HT1080 (cell line): ENCODE measurements at regions not wholly inside any gene's neighbourhood (a gene's known extent, or its start where the extent isn't known, plus 50 kb on each side); places are given as distances from the start of the nearest gene placed in this dataset.

Experiments used
- DNase-seq: peaks from one replicate; pipeline ENCODE4 v3.0.0-alpha.2; 2015; ENCODE audit warnings: low read depth

- no peak for DNase-seq
Measured at GRCh38 chr1:56356376-56356990, 222.9 kb downstream of the PLPP3 start.

- DNase-seq = no peak
Measured at GRCh38 chr1:56355918-56356317, 223.4 kb downstream of the PLPP3 start.

- no peak for DNase-seq
Measured at GRCh38 chr1:56355422-56355821, 223.9 kb downstream of the PLPP3 start.

GRCh38 chr1:56345831-56346230, 233.5 kb downstream of the PLPP3 start:
- no peak for DNase-seq

- no peak for DNase-seq
Measured at GRCh38 chr1:56340977-56341376, 238.4 kb downstream of the PLPP3 start.

GRCh38 chr1:56339786-56340465, 239.4 kb downstream of the PLPP3 start:
- no peak for DNase-seq

- DNase-seq = no peak
Measured at GRCh38 chr1:56339093-56339492, 240.3 kb downstream of the PLPP3 start.

GRCh38 chr1:56336982-56337381, 242.4 kb downstream of the PLPP3 start:
- no peak for DNase-seq

GRCh38 chr1:56335394-56335793, 244.0 kb downstream of the PLPP3 start:
- no peak for DNase-seq

GRCh38 chr1:56334047-56334446, 245.3 kb downstream of the PLPP3 start:
- no peak for DNase-seq

GRCh38 chr1:56333461-56333860, 245.9 kb downstream of the PLPP3 start:
- DNase-seq = no peak

GRCh38 chr1:56331892-56332567, 247.3 kb downstream of the PLPP3 start:
- DNase-seq = peak; percentile 61

GRCh38 chr1:56331207-56331891, 248.0 kb downstream of the PLPP3 start:
- no peak for DNase-seq

- DNase-seq = peak; percentile 66
Measured at GRCh38 chr1:56330391-56331026, 248.9 kb downstream of the PLPP3 start.

GRCh38 chr1:56329970-56330369, 249.4 kb downstream of the PLPP3 start:
- DNase-seq = no peak

- no peak for DNase-seq
Measured at GRCh38 chr1:56327195-56327594, 252.2 kb downstream of the PLPP3 start.

GRCh38 chr1:56326056-56326455, 253.3 kb downstream of the PLPP3 start:
- DNase-seq = peak; percentile 43

- no peak for DNase-seq
Measured at GRCh38 chr1:56324504-56324903, 254.9 kb downstream of the PLPP3 start.

- no peak for DNase-seq
Measured at GRCh38 chr1:56322211-56322610, 257.2 kb downstream of the PLPP3 start.

- no peak for DNase-seq
Measured at GRCh38 chr1:56321150-56321490, 258.2 kb downstream of the PLPP3 start.

GRCh38 chr1:56320464-56321149, 258.8 kb downstream of the PLPP3 start:
- no peak for DNase-seq
